ENCODE measurements at regions not wholly inside any gene's neighbourhood (a gene's known extent, or its start where the extent isn't known, plus 50 kb on each side); places are given as distances from the start of the nearest gene placed in this dataset.

- TF ChIP-seq CTCF (IDR thresholded peaks at IDR 0.05): no peak
These were observed 232.1 kb downstream of the HAO1 start for GRCh38 chr20:7708112-7708511.

- no peak for TF ChIP-seq CTCF (IDR thresholded peaks at IDR 0.05)
These were observed 231.5 kb downstream of the HAO1 start for GRCh38 chr20:7708782-7709181.

- no peak for TF ChIP-seq CTCF (IDR thresholded peaks at IDR 0.05)
These were observed 229.8 kb downstream of the HAO1 start for GRCh38 chr20:7710440-7710839.

GRCh38 chr20:7712661-7713060 lies 227.6 kb downstream of the HAO1 start:
- no peak for TF ChIP-seq CTCF (IDR thresholded peaks at IDR 0.05)

- no peak for TF ChIP-seq CTCF (IDR thresholded peaks at IDR 0.05)
These were observed 225.7 kb downstream of the HAO1 start for GRCh38 chr20:7714549-7714948.

GRCh38 chr20:7716286-7716972 lies 223.8 kb downstream of the HAO1 start:
- no peak for TF ChIP-seq CTCF (IDR thresholded peaks at IDR 0.05)

- TF ChIP-seq CTCF (IDR thresholded peaks at IDR 0.05): no peak
These were observed 217.7 kb downstream of the HAO1 start for GRCh38 chr20:7722564-7722963.

- no peak for TF ChIP-seq CTCF (IDR thresholded peaks at IDR 0.05)
These were observed 217.0 kb downstream of the HAO1 start for GRCh38 chr20:7723284-7723683.
